GM12878 (cell line): ENCODE measurements at regions not wholly inside any gene's neighbourhood (a gene's known extent, or its start where the extent isn't known, plus 50 kb on each side); places are given as distances from the start of the nearest gene placed in this dataset.

Source experiments
- ATAC-seq: fragments of 200-7000 bp; cut with Tn5 transposase; 3 replicates; pipeline ENCODE4 v1.9.1; 2020; ENCODE audit warnings: mild to moderate bottlenecking, moderate library complexity
- BruUV-seq: library from RNA; stranded (reverse); fragments of 400-500 nt; replicated peaks from 2 replicates; lab custom pipeline; 2021; lab: Mats Ljungman, UMichigan
- CTCF ChIA-PET: fragments of 300-600 bp; sonication (Branson Sonifier 250); formaldehyde crosslinking; extraction: SDS; loops from one replicate; lab custom pipeline; 2021; ENCODE audit warnings: inconsistent platforms; lab: Yijun Ruan, JAX
- POLR2A ChIA-PET: fragments of 350-600 bp; formaldehyde crosslinking; extraction: SDS; loops from one replicate; lab custom pipeline; 2021; ENCODE audit warnings: inconsistent platforms; lab: Charles Lee
- RAD21 ChIA-PET: fragments of 300-600 bp; sonication (Branson Sonifier 250); formaldehyde crosslinking; loops from one replicate; lab custom pipeline; 2023; ENCODE audit warnings: antibody characterized with exemption; ENCODE audit not compliant: unreplicated experiment; lab: Charles Lee
- SMC1A ChIA-PET: fragments of 300-600 bp; sonication (Branson Sonifier 250); formaldehyde crosslinking; loops from one replicate; lab custom pipeline; 2023; ENCODE audit not compliant: unreplicated experiment, uncharacterized antibody; lab: Charles Lee
- DNase-seq: peaks from one replicate; pipeline ENCODE4 v3.0.0-alpha.2; 2011; ENCODE audit warnings: low read depth, low spot score
- FAIRE-seq: peaks from 3 replicates; lab custom pipeline; 2011; peaks lifted over from hg19 to GRCh38; lab: Jason Lieb, UNC
- H2AFZ ChIP-seq: 2 replicates; pipeline ENCODE4 v1.6.0; 2011; ENCODE audit warnings: low read depth, low read length, control low read depth; ENCODE audit not compliant: control insufficient read depth
- H3K27ac ChIP-seq: 2 replicates; pipeline ENCODE4 v1.5.1; 2011; ENCODE audit warnings: control low read depth; ENCODE audit not compliant: control insufficient read depth, insufficient read depth
- H3K27me3 ChIP-seq, 2 experiments: replicated peaks in 1 of 2; 2 replicates each; pipeline versions ENCODE4 v1.6.0 to v1.6.1; 2011; ENCODE audit warnings: low read length in 1 of 2; ENCODE audit not compliant: control insufficient read depth in 2 of 2, insufficient read depth in 2 of 2
- H3K36me3 ChIP-seq, 2 experiments: 2 replicates each; pipeline ENCODE4 v1.5.1; 2011; ENCODE audit warnings: low read length in 1 of 2; ENCODE audit not compliant: control insufficient read depth in 2 of 2, insufficient read depth in 2 of 2
- H3K4me1 ChIP-seq: 2 replicates; pipeline ENCODE4 v1.6.1; 2011; ENCODE audit warnings: mild to moderate bottlenecking, low read length, moderate library complexity, mixed read lengths; ENCODE audit not compliant: control insufficient read depth, insufficient read depth
- H3K4me2 ChIP-seq: 2 replicates; pipeline ENCODE4 v1.6.0; 2011; ENCODE audit warnings: control low read depth; ENCODE audit not compliant: control insufficient read depth, insufficient read depth
- H3K4me3 ChIP-seq: fragments of 200-600 bp; sonication (generic); 2 replicates; pipeline ENCODE4 v1.5.1; 2016
- H3K79me2 ChIP-seq: 2 replicates; pipeline ENCODE4 v1.6.0; 2011; ENCODE audit warnings: low read length; ENCODE audit not compliant: control insufficient read depth, insufficient read depth
- H3K9ac ChIP-seq: 2 replicates; pipeline ENCODE4 v1.8.0; 2011; ENCODE audit warnings: low read length, control low read depth, mixed read lengths; ENCODE audit not compliant: control insufficient read depth, insufficient read depth
- H3K9me3 ChIP-seq: replicated peaks from 3 replicates; pipeline ENCODE4 v1.5.1; 2011; ENCODE audit warnings: mild to moderate bottlenecking, low read length; ENCODE audit not compliant: control insufficient read depth, insufficient read depth
- H4K20me1 ChIP-seq: 2 replicates; pipeline ENCODE4 v1.6.0; 2011; ENCODE audit not compliant: control insufficient read depth, insufficient read depth
- EZH2 ChIP-seq: IDR thresholded peaks from 2 replicates; pipeline ENCODE4 v1.6.1; 2012; ENCODE audit warnings: low read depth, mild to moderate bottlenecking, control low read depth, inconsistent platforms, low read length, borderline replicate concordance; ENCODE audit not compliant: control insufficient read depth
- FOXM1 ChIP-seq: IDR thresholded peaks from 2 replicates; pipeline ENCODE4 v1.6.1; 2012; ENCODE audit warnings: low read depth, mild to moderate bottlenecking, inconsistent platforms, low read length, moderate library complexity
- IKZF2 ChIP-seq, 2 experiments: fragments of 450-650 bp; IDR thresholded peaks; 2 replicates each; pipeline ENCODE4 v1.6.1; 2017; ENCODE audit warnings: mild to moderate bottlenecking in 2 of 2, moderate library complexity in 2 of 2
- NFYA ChIP-seq: IDR thresholded peaks from 2 replicates; pipeline ENCODE4 v1.6.1; 2011; ENCODE audit warnings: low read depth, mild to moderate bottlenecking, low read length, improper control_type of control experiment, borderline replicate concordance
- PAX5 ChIP-seq: IDR thresholded peaks from 2 replicates; pipeline ENCODE4 v1.6.1; 2011; ENCODE audit warnings: low read depth, low read length, borderline replicate concordance
- PML ChIP-seq: IDR thresholded peaks from 2 replicates; pipeline ENCODE4 v1.6.1; 2012; ENCODE audit warnings: low read length, inconsistent platforms
- SMARCA5 ChIP-seq: fragments of 450-650 bp; IDR thresholded peaks from 2 replicates; pipeline ENCODE4 v1.6.1; 2017; ENCODE audit warnings: mild to moderate bottlenecking
- SMC3 ChIP-seq: IDR thresholded peaks from 2 replicates; pipeline ENCODE4 v1.6.1; 2011; ENCODE audit warnings: low read length, improper control_type of control experiment, borderline replicate concordance
- TCF7 ChIP-seq: IDR thresholded peaks from 2 replicates; pipeline ENCODE4 v1.6.1; 2014; ENCODE audit warnings: antibody characterized with exemption, borderline replicate concordance
- WGBS: methylation state at CpG from one replicate; pipeline ENCODE4 v1.1.6; 2016; ENCODE audit warnings: low lambda C conversion rate; ENCODE audit not compliant: insufficient replicate concordance, insufficient coverage; ENCODE audit errors: missing lambda C conversion rate; 5-methylcytosine and 5-hydroxymethylcytosine counted together
- in situ Hi-C: fragments of 300-500 bp; cut with MboI; formaldehyde crosslinking; loops from 9 replicates; pipeline ENCODE4 v1.14.3; 2018; ENCODE audit warnings: mixed read lengths
- intact Hi-C: fragments of 100-400 bp; cut with micrococcal nuclease; formaldehyde crosslinking; loops from one replicate; pipeline ENCODE4 v1.14.2; 2022; ENCODE audit not compliant: unreplicated experiment
- TF ChIP-seq, protein P1 (sequence below): IDR thresholded peaks from 2 replicates; pipeline ENCODE4 v1.6.1; 2011; ENCODE audit warnings: mild to moderate bottlenecking, low read depth, low read length, moderate library complexity; ENCODE audit not compliant: insufficient replicate concordance
- TF ChIP-seq, protein P2 (sequence below): fragments of 450-650 bp; IDR thresholded peaks from 2 replicates; pipeline ENCODE4 v1.6.1; 2016; ENCODE audit warnings: mild to moderate bottlenecking
- TF ChIP-seq, protein P3 (sequence below): IDR thresholded peaks from 2 replicates; pipeline ENCODE4 v1.6.1; 2012; ENCODE audit warnings: mild to moderate bottlenecking, low read depth, low read length
- TF ChIP-seq, protein P4 (sequence below): fragments of 450-650 bp; IDR thresholded peaks from 2 replicates; pipeline ENCODE4 v1.6.1; 2016; ENCODE audit warnings: mild to moderate bottlenecking, moderate library complexity, borderline replicate concordance

DNA sequence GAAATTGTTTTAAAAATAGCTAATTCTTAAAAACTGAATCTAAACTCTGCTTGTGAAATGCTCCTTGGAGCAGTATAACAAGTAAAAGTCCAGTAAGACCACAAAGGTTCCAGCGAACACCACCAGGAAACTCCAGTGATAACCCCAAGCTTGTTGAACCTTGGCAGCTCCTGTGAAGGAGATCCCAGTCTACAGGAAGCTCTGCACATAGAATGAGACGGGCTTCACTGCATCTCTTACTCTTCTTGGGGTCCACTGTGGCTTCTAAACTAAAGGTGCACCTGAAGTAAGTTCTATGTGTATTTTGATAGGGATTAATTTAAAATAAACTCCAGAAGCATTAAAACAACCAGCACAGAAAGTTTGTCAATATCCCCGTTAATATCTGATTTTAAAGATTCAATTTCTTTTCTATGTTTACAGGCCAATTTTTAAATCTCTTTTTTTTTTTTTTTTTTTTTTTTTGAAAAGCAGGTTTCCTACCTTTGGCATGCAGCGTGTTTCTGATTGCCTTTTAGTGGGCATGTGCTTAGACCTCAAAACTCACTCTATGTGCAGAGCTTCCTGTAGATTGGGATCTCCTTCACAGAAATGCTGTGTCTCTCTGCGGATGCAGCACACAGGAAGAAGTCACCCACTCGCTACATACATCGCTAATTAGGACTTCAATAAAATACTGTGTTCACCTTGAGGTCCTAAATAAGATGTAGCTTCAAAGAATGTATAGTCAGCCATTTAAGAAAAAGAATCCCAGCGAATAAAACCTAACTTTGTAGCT, 508.5 kb downstream of the KLF12 start:
- SMC1A ChIA-PET, result interaction anchor here (1.4 kb wide), 1 partner anchor 12 kb away, joined by 4 read pairs; no protein-coding TSS in a partner anchor
- RAD21 ChIA-PET, result no interaction called here
- no peak for DNase-seq
- Histone ChIP-seq H3K4me2 (no peak overlapping the region), H3K79me2 (no peaks in the 10 kb centered on the region), H2AFZ (no peak overlapping the region), H3K9me3 (no peaks in the 10 kb centered on the region), H3K9ac (no peak overlapping the region), H3K36me3 (no peaks in the 10 kb centered on the region), H3K27ac (no peak overlapping the region), H4K20me1 (no peaks in the 10 kb centered on the region), H3K4me3 (no peak overlapping the region), H3K4me1 (no peaks in the 10 kb centered on the region), H3K27me3 (no peaks in the 10 kb centered on the region)
- intact Hi-C loops (no loop called here), in situ Hi-C loops (no loop called here)
- BruUV-seq, result no TSS peak
- 6% methylated on average over 8 of the region's 8 CpGs for WGBS
- TF ChIP-seq PAX5 (no peak), TCF7 (no peak), SMARCA5 (no peak), FOXM1 (no peak), EZH2 (no peak), NFYA (no peak), PML (no peak), SMC3 (no peak), IKZF2 (IDR thresholded peaks at IDR 0.05) (no peak)
- TF ChIP-seq, protein P1, sequence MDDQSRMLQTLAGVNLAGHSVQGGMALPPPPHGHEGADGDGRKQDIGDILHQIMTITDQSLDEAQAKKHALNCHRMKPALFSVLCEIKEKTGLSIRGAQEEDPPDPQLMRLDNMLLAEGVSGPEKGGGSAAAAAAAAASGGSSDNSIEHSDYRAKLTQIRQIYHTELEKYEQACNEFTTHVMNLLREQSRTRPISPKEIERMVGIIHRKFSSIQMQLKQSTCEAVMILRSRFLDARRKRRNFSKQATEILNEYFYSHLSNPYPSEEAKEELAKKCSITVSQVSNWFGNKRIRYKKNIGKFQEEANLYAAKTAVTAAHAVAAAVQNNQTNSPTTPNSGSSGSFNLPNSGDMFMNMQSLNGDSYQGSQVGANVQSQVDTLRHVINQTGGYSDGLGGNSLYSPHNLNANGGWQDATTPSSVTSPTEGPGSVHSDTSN, result no peak
- TF ChIP-seq, protein P2, sequence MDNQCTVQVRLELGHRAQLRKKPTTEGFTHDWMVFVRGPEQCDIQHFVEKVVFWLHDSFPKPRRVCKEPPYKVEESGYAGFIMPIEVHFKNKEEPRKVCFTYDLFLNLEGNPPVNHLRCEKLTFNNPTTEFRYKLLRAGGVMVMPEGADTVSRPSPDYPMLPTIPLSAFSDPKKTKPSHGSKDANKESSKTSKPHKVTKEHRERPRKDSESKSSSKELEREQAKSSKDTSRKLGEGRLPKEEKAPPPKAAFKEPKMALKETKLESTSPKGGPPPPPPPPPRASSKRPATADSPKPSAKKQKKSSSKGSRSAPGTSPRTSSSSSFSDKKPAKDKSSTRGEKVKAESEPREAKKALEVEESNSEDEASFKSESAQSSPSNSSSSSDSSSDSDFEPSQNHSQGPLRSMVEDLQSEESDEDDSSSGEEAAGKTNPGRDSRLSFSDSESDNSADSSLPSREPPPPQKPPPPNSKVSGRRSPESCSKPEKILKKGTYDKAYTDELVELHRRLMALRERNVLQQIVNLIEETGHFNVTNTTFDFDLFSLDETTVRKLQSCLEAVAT, result no peak
- TF ChIP-seq, protein P3, sequence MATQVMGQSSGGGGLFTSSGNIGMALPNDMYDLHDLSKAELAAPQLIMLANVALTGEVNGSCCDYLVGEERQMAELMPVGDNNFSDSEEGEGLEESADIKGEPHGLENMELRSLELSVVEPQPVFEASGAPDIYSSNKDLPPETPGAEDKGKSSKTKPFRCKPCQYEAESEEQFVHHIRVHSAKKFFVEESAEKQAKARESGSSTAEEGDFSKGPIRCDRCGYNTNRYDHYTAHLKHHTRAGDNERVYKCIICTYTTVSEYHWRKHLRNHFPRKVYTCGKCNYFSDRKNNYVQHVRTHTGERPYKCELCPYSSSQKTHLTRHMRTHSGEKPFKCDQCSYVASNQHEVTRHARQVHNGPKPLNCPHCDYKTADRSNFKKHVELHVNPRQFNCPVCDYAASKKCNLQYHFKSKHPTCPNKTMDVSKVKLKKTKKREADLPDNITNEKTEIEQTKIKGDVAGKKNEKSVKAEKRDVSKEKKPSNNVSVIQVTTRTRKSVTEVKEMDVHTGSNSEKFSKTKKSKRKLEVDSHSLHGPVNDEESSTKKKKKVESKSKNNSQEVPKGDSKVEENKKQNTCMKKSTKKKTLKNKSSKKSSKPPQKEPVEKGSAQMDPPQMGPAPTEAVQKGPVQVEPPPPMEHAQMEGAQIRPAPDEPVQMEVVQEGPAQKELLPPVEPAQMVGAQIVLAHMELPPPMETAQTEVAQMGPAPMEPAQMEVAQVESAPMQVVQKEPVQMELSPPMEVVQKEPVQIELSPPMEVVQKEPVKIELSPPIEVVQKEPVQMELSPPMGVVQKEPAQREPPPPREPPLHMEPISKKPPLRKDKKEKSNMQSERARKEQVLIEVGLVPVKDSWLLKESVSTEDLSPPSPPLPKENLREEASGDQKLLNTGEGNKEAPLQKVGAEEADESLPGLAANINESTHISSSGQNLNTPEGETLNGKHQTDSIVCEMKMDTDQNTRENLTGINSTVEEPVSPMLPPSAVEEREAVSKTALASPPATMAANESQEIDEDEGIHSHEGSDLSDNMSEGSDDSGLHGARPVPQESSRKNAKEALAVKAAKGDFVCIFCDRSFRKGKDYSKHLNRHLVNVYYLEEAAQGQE, result no peak
- TF ChIP-seq, protein P4, sequence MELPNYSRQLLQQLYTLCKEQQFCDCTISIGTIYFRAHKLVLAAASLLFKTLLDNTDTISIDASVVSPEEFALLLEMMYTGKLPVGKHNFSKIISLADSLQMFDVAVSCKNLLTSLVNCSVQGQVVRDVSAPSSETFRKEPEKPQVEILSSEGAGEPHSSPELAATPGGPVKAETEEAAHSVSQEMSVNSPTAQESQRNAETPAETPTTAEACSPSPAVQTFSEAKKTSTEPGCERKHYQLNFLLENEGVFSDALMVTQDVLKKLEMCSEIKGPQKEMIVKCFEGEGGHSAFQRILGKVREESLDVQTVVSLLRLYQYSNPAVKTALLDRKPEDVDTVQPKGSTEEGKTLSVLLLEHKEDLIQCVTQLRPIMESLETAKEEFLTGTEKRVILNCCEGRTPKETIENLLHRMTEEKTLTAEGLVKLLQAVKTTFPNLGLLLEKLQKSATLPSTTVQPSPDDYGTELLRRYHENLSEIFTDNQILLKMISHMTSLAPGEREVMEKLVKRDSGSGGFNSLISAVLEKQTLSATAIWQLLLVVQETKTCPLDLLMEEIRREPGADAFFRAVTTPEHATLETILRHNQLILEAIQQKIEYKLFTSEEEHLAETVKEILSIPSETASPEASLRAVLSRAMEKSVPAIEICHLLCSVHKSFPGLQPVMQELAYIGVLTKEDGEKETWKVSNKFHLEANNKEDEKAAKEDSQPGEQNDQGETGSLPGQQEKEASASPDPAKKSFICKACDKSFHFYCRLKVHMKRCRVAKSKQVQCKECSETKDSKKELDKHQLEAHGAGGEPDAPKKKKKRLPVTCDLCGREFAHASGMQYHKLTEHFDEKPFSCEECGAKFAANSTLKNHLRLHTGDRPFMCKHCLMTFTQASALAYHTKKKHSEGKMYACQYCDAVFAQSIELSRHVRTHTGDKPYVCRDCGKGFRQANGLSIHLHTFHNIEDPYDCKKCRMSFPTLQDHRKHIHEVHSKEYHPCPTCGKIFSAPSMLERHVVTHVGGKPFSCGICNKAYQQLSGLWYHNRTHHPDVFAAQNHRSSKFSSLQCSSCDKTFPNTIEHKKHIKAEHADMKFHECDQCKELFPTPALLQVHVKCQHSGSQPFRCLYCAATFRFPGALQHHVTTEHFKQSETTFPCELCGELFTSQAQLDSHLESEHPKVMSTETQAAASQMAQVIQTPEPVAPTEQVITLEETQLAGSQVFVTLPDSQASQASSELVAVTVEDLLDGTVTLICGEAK, result no peak
- CTCF ChIA-PET, result interaction anchor here (0.6 kb wide), 1 partner anchor 1497 kb away, joined by 4 read pairs; no protein-coding TSS in a partner anchor
- POLR2A ChIA-PET, result no interaction called here
- FAIRE-seq, result no peak
- ATAC-seq, result no peak
